IMR-90 (cell line): ENCODE measurements at regions not wholly inside any gene's neighbourhood (a gene's known extent, or its start where the extent isn't known, plus 50 kb on each side); places are given as distances from the start of the nearest gene placed in this dataset.

Experiments
- ATAC-seq: fragments of 200-7000 bp; cut with Tn5 transposase; 2 replicates; pipeline ENCODE4 v1.9.1; 2020; ENCODE audit warnings: low read depth, mild to moderate bottlenecking, moderate library complexity
- BruUV-seq: library from RNA; stranded (reverse); fragments of 400-500 nt; replicated peaks from 2 replicates; lab custom pipeline; 2021; lab: Mats Ljungman, UMichigan
- CTCF ChIA-PET: fragments of 300-600 bp; formaldehyde crosslinking; extraction: SDS; loops from one replicate; lab custom pipeline; 2021; ENCODE audit warnings: antibody characterized with exemption; lab: Yijun Ruan, JAX
- POLR2A ChIA-PET: fragments of 300-600 bp; sonication (Branson Sonifier 250); formaldehyde crosslinking; loops from one replicate; lab custom pipeline; 2022; ENCODE audit warnings: antibody characterized with exemption; ENCODE audit not compliant: unreplicated experiment; lab: Charles Lee
- DNase-seq: peaks from one replicate; pipeline ENCODE4 v3.0.0; 2013
- H2AFZ ChIP-seq: replicated peaks from 2 replicates; pipeline ENCODE3; 2013; ENCODE audit warnings: low read length, mild to moderate bottlenecking; ENCODE audit not compliant: poor library complexity
- H2AK5ac ChIP-seq: 2 replicates; pipeline ENCODE4 v1.6.1; 2013; ENCODE audit warnings: low read depth, low read length, inconsistent platforms
- H2AK9ac ChIP-seq: replicated peaks from 2 replicates; pipeline ENCODE3; 2013; ENCODE audit warnings: mild to moderate bottlenecking, low read depth, low read length, moderate library complexity; ENCODE audit not compliant: poor library complexity
- H2BK120ac ChIP-seq: 2 replicates; pipeline ENCODE4 v1.6.1; 2013; ENCODE audit warnings: low read depth, low read length, inconsistent platforms
- H2BK15ac ChIP-seq: 3 replicates; pipeline ENCODE4 v1.6.1; 2013; ENCODE audit warnings: low read depth, low read length, inconsistent platforms
- H2BK20ac ChIP-seq: 2 replicates; pipeline ENCODE4 v1.6.1; 2013; ENCODE audit warnings: low read depth, mild to moderate bottlenecking, inconsistent platforms, low read length, moderate library complexity
- H2BK5ac ChIP-seq: 2 replicates; pipeline ENCODE4 v1.6.1; 2013; ENCODE audit warnings: mild to moderate bottlenecking, low read depth, low read length, inconsistent platforms; ENCODE audit not compliant: poor library complexity, severe bottlenecking
- H3K14ac ChIP-seq: replicated peaks from 2 replicates; pipeline ENCODE4 v1.6.1; 2013; ENCODE audit warnings: low read depth, low read length, inconsistent platforms
- H3K18ac ChIP-seq: 2 replicates; pipeline ENCODE4 v1.6.1; 2013; ENCODE audit warnings: low read depth, low read length, control low read depth
- H3K23ac ChIP-seq: 2 replicates; pipeline ENCODE4 v1.6.1; 2013; ENCODE audit warnings: low read depth, low read length, inconsistent platforms
- H3K27ac ChIP-seq: 2 replicates; pipeline ENCODE4 v1.5.1; 2013; ENCODE audit warnings: mild to moderate bottlenecking, control low read depth, low read length; ENCODE audit not compliant: insufficient read depth
- H3K27me3 ChIP-seq: 2 replicates; pipeline ENCODE4 v1.6.1; 2013; ENCODE audit warnings: low read length; ENCODE audit not compliant: control insufficient read depth, insufficient read depth
- H3K36me3 ChIP-seq: 2 replicates; pipeline ENCODE4 v1.6.1; 2013; ENCODE audit warnings: low read length, mixed read lengths; ENCODE audit not compliant: control insufficient read depth, insufficient read depth
- H3K4ac ChIP-seq: 2 replicates; pipeline ENCODE4 v1.6.1; 2013; ENCODE audit warnings: low read depth, low read length, inconsistent platforms
- H3K4me1 ChIP-seq: 2 replicates; pipeline ENCODE4 v1.6.1; 2013; ENCODE audit warnings: low read length, mixed read lengths; ENCODE audit not compliant: control insufficient read depth, insufficient read depth
- H3K4me2 ChIP-seq: 2 replicates; pipeline ENCODE4 v1.6.1; 2013; ENCODE audit warnings: low read depth, mild to moderate bottlenecking, control low read depth, low read length, moderate library complexity
- H3K4me3 ChIP-seq: 2 replicates; pipeline ENCODE4 v1.5.1; 2013; ENCODE audit warnings: low read depth, mild to moderate bottlenecking, control low read depth, low read length, moderate library complexity; ENCODE audit not compliant: insufficient read depth
- H3K56ac ChIP-seq: 2 replicates; pipeline ENCODE4 v1.6.1; 2013; ENCODE audit warnings: low read length, inconsistent platforms; ENCODE audit not compliant: insufficient read depth; ENCODE audit errors: extremely low read depth
- H3K79me1 ChIP-seq, 2 experiments: 2 replicates each; pipeline ENCODE4 v1.6.1; 2013; ENCODE audit warnings: low read length in 2 of 2, inconsistent platforms in 1 of 2, low read depth in 1 of 2
- H3K9ac ChIP-seq: 2 replicates; pipeline ENCODE4 v1.6.1; 2013; ENCODE audit warnings: low read depth, low read length, control low read depth
- H3K9me1 ChIP-seq: 2 replicates; pipeline ENCODE4 v1.6.1; 2013; ENCODE audit warnings: low read length, inconsistent platforms; ENCODE audit not compliant: insufficient read depth
- H3K9me3 ChIP-seq: 2 replicates; pipeline ENCODE4 v1.6.1; 2013; ENCODE audit warnings: low read length; ENCODE audit not compliant: control insufficient read depth, insufficient read depth
- H4K20me1 ChIP-seq: 2 replicates; pipeline ENCODE4 v1.6.1; 2013; ENCODE audit warnings: low read length, inconsistent platforms; ENCODE audit not compliant: insufficient read depth
- H4K5ac ChIP-seq: 2 replicates; pipeline ENCODE4 v1.6.1; 2013; ENCODE audit warnings: mild to moderate bottlenecking, low read depth, low read length, control low read depth
- H4K8ac ChIP-seq, 2 experiments: 2 replicates each; pipeline ENCODE4 v1.6.1; 2013; ENCODE audit warnings: low read depth in 2 of 2, low read length in 2 of 2, control low read depth in 1 of 2, inconsistent platforms in 1 of 2
- H4K91ac ChIP-seq: 2 replicates; pipeline ENCODE4 v1.6.1; 2013; ENCODE audit warnings: low read depth, low read length, inconsistent platforms; ENCODE audit not compliant: insufficient read depth
- BHLHE40 ChIP-seq: fragments of 150-350 bp; IDR thresholded peaks from 2 replicates; pipeline ENCODE4 v1.6.1; 2016; ENCODE audit warnings: mild to moderate bottlenecking, low read depth, low read length
- CEBPB ChIP-seq: IDR thresholded peaks from 2 replicates; pipeline ENCODE4 v1.6.1; 2012; ENCODE audit warnings: low read depth, low read length, improper control_type of control experiment
- CHD1 ChIP-seq: IDR thresholded peaks from 2 replicates; pipeline ENCODE4 v1.6.1; 2012; ENCODE audit warnings: low read depth, low read length, improper control_type of control experiment
- FOS ChIP-seq: fragments of 150-350 bp; IDR thresholded peaks from 2 replicates; pipeline ENCODE4 v1.6.1; 2016; ENCODE audit warnings: low read depth, low read length
- MAFK ChIP-seq: IDR thresholded peaks from 2 replicates; pipeline ENCODE4 v1.6.1; 2012; ENCODE audit warnings: low read depth, low read length, improper control_type of control experiment
- MAZ ChIP-seq: IDR thresholded peaks from 2 replicates; pipeline ENCODE4 v1.6.1; 2012; ENCODE audit warnings: low read depth, mild to moderate bottlenecking, low read length, improper control_type of control experiment, moderate library complexity, borderline replicate concordance
- MXI1 ChIP-seq: IDR thresholded peaks from 2 replicates; pipeline ENCODE4 v1.6.1; 2012; ENCODE audit warnings: low read depth, mild to moderate bottlenecking, low read length, moderate library complexity, borderline replicate concordance
- NFE2L2 ChIP-seq: fragments of 150-350 bp; IDR thresholded peaks from 2 replicates; pipeline ENCODE4 v1.6.1; 2016; ENCODE audit warnings: low read depth, mild to moderate bottlenecking, low read length
- POLR2A ChIP-seq: IDR thresholded peaks from 2 replicates; pipeline ENCODE4 v1.6.1; 2012; ENCODE audit warnings: mild to moderate bottlenecking, low read depth, low read length
- RAD21 ChIP-seq: IDR thresholded peaks from 2 replicates; pipeline ENCODE4 v1.6.1; 2012; ENCODE audit warnings: low read length, improper control_type of control experiment
- RCOR1 ChIP-seq: IDR thresholded peaks from 2 replicates; pipeline ENCODE4 v1.6.1; 2012; ENCODE audit warnings: mild to moderate bottlenecking, low read length, improper control_type of control experiment; ENCODE audit not compliant: insufficient replicate concordance
- RFX5 ChIP-seq: IDR thresholded peaks from 2 replicates; pipeline ENCODE4 v1.8.0; 2012; ENCODE audit warnings: low read depth, mild to moderate bottlenecking, low read length, moderate library complexity
- SMC3 ChIP-seq: fragments of 150-350 bp; IDR thresholded peaks from 2 replicates; pipeline ENCODE4 v1.6.1; 2016; ENCODE audit warnings: low read depth, mild to moderate bottlenecking, antibody characterized with exemption, low read length, moderate library complexity
- WGBS, 2 experiments: methylation state at CpG; one replicate each; pipeline versions ENCODE4 v1.1.5 to v1.1.7; 2013; ENCODE audit warnings: missing lambda C conversion rate in 2 of 2; ENCODE audit not compliant: insufficient read length in 1 of 2; ENCODE audit errors: extremely low coverage in 2 of 2; 5-methylcytosine and 5-hydroxymethylcytosine counted together
- dilution Hi-C: fragments of 300-500 bp; cut with HindIII; formaldehyde crosslinking; loops from one replicate; pipeline ENCODE4 v1.14.3; 2018; ENCODE audit warnings: low sequenced_read_pairs; ENCODE audit not compliant: unreplicated experiment
- in situ Hi-C: fragments of 300-500 bp; cut with MboI; formaldehyde crosslinking; loops from 3 replicates; pipeline ENCODE4 v1.14.3; 2019; ENCODE audit warnings: low sequenced_read_pairs, inconsistent platforms, mixed read lengths
- intact Hi-C: fragments of 100-400 bp; cut with micrococcal nuclease; formaldehyde crosslinking; loops from 2 replicates; pipeline ENCODE4 v1.10.0; 2022
- TF ChIP-seq, protein P1 (sequence below): fragments of 150-350 bp; IDR thresholded peaks from 2 replicates; pipeline ENCODE4 v1.6.1; 2016; ENCODE audit warnings: low read depth, mild to moderate bottlenecking, low read length, moderate library complexity, borderline replicate concordance
- TF ChIP-seq, protein P2 (sequence below): conservative IDR thresholded peaks from 2 replicates; pipeline ENCODE4 v1.5.1; 2012; ENCODE audit warnings: mild to moderate bottlenecking, low read depth, low read length, improper control_type of control experiment
- TF ChIP-seq, protein P3 (sequence below): fragments of 150-350 bp; IDR thresholded peaks from 2 replicates; pipeline ENCODE4 v1.6.1; 2017; ENCODE audit warnings: mild to moderate bottlenecking, antibody characterized with exemption, low read length, low read depth

DNA sequence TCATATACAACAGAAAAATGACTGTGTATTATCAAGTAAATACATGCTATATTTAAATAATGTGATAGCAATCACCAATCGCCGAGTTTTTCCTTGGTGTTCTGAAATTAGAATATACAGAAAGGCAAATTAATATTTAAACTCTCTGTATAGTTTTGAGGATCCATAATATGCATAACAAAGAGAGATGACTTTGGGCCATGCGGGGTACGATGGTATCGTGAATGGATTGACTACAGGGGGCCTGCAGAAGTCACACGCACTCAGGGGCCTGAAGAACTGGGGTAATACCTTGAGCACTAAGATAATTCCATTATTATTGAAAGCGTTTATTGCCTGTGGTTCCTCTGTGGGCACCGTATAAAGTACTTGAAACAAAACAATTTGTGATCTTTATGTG, 314.0 kb downstream of the TEX29 start:
- DNase-seq (no peak), ATAC-seq (no peak)
- H3K14ac ChIP-seq = no peak overlapping the region
- H3K36me3 ChIP-seq = no peaks in the 10 kb centered on the region
- no peaks in the 10 kb centered on the region for H4K20me1 ChIP-seq
- no peaks in the 10 kb centered on the region for H3K27me3 ChIP-seq
- H3K4me3 ChIP-seq = no peak overlapping the region
- H2BK15ac ChIP-seq = no peak overlapping the region
- POLR2A ChIA-PET = no interaction called here
- H2AK9ac ChIP-seq = no peak overlapping the region
- no peak overlapping the region for H3K9ac ChIP-seq
- H2AFZ ChIP-seq = no peak overlapping the region
- H2BK5ac ChIP-seq = no peak overlapping the region
- H2BK20ac ChIP-seq = no peak overlapping the region
- H3K18ac ChIP-seq = no peak overlapping the region
- WGBS, 2 experiments = no CpG with 5 or more reads among the region's 8 CpGs
- intact Hi-C loops = no loop called here
- CTCF ChIA-PET = no interaction called here
- H3K4ac ChIP-seq = no peak overlapping the region
- H4K8ac ChIP-seq = no peak overlapping the region
- H3K4me2 ChIP-seq = no peak overlapping the region
- no peak overlapping the region for H3K23ac ChIP-seq
- BruUV-seq = no TSS peak
- no peaks in the 10 kb centered on the region for H3K9me1 ChIP-seq
- dilution Hi-C loops = no loop called here
- H3K4me1 ChIP-seq = no peaks in the 10 kb centered on the region
- H2AK5ac ChIP-seq = no peak overlapping the region
- H2BK120ac ChIP-seq = no peak overlapping the region
- H4K5ac ChIP-seq = no peak overlapping the region
- no peak overlapping the region for H4K91ac ChIP-seq
- TF ChIP-seq FOS (no peak), CEBPB (no peak), BHLHE40 (no peak), MXI1 (no peak), NFE2L2 (no peak), SMC3 (no peak), RCOR1 (no peak), POLR2A (no peak), CHD1 (no peak), RFX5 (no peak), MAFK (no peak), RAD21 (no peak), MAZ (no peak)
- TF ChIP-seq, protein P1, sequence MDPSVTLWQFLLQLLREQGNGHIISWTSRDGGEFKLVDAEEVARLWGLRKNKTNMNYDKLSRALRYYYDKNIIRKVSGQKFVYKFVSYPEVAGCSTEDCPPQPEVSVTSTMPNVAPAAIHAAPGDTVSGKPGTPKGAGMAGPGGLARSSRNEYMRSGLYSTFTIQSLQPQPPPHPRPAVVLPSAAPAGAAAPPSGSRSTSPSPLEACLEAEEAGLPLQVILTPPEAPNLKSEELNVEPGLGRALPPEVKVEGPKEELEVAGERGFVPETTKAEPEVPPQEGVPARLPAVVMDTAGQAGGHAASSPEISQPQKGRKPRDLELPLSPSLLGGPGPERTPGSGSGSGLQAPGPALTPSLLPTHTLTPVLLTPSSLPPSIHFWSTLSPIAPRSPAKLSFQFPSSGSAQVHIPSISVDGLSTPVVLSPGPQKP = no peak
- TF ChIP-seq, protein P2, sequence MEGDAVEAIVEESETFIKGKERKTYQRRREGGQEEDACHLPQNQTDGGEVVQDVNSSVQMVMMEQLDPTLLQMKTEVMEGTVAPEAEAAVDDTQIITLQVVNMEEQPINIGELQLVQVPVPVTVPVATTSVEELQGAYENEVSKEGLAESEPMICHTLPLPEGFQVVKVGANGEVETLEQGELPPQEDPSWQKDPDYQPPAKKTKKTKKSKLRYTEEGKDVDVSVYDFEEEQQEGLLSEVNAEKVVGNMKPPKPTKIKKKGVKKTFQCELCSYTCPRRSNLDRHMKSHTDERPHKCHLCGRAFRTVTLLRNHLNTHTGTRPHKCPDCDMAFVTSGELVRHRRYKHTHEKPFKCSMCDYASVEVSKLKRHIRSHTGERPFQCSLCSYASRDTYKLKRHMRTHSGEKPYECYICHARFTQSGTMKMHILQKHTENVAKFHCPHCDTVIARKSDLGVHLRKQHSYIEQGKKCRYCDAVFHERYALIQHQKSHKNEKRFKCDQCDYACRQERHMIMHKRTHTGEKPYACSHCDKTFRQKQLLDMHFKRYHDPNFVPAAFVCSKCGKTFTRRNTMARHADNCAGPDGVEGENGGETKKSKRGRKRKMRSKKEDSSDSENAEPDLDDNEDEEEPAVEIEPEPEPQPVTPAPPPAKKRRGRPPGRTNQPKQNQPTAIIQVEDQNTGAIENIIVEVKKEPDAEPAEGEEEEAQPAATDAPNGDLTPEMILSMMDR = no peak
- TF ChIP-seq, protein P3, sequence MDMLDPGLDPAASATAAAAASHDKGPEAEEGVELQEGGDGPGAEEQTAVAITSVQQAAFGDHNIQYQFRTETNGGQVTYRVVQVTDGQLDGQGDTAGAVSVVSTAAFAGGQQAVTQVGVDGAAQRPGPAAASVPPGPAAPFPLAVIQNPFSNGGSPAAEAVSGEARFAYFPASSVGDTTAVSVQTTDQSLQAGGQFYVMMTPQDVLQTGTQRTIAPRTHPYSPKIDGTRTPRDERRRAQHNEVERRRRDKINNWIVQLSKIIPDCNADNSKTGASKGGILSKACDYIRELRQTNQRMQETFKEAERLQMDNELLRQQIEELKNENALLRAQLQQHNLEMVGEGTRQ = no peak
- H3K9me3 ChIP-seq = peaks cover 40% of the 10 kb centered on the region
- H3K56ac ChIP-seq = no peak overlapping the region
- no peaks in the 10 kb centered on the region for H3K79me1 ChIP-seq
- in situ Hi-C loops = no loop called here
- no peak overlapping the region for H3K27ac ChIP-seq
